WTC11 (cell line): ENCODE measurements at regions not wholly inside any gene's neighbourhood (a gene's known extent, or its start where the extent isn't known, plus 50 kb on each side); places are given as distances from the start of the nearest gene placed in this dataset.

Source experiments
- ATAC-seq: fragments of 200-7000 bp; cut with Tn5 transposase; 2 replicates; pipeline ENCODE4 v1.10.0; 2021; ENCODE audit warnings: mild to moderate bottlenecking, moderate library complexity
- CTCF ChIA-PET: fragments of 300-600 bp; sonication (Branson Sonifier 250); formaldehyde crosslinking; loops from one replicate; lab custom pipeline; 2021; ENCODE audit warnings: antibody characterized with exemption; lab: Charles Lee
- POLR2A ChIA-PET: fragments of 350-600 bp; sonication (Branson Sonifier 250); formaldehyde crosslinking; loops from one replicate; lab custom pipeline; 2021; ENCODE audit warnings: antibody characterized with exemption; lab: Charles Lee
- DNase-seq: peaks from one replicate; pipeline ENCODE4 v3.0.0; 2021; ENCODE audit warnings: low spot score
- H3K27ac Mint-ChIP-seq: 2 replicates; pipeline ENCODE4 v1.8.0; 2021; ENCODE audit warnings: mixed read lengths
- H3K27me3 Mint-ChIP-seq: 2 replicates; pipeline ENCODE4 v1.8.0; 2021; ENCODE audit warnings: low read depth, mild to moderate bottlenecking, moderate library complexity, mixed read lengths
- H3K36me3 Mint-ChIP-seq: 2 replicates; pipeline ENCODE4 v1.8.0; 2021; ENCODE audit warnings: mixed read lengths
- H3K4me1 Mint-ChIP-seq: 2 replicates; pipeline ENCODE4 v1.8.0; 2022; ENCODE audit warnings: mixed read lengths
- H3K4me3 Mint-ChIP-seq: 2 replicates; pipeline ENCODE4 v1.8.0; 2021; ENCODE audit warnings: mild to moderate bottlenecking, moderate library complexity, mixed read lengths
- H3K9me3 Mint-ChIP-seq: 2 replicates; pipeline ENCODE4 v1.8.0; 2021; ENCODE audit warnings: mixed read lengths
- FOXJ3 ChIP-seq: sonication (generic); formaldehyde crosslinking; IDR thresholded peaks from 2 replicates; pipeline ENCODE4 v1.9.0; 2021; ENCODE audit warnings: missing genetic modification reagents, mild to moderate bottlenecking, borderline replicate concordance
- JUN ChIP-seq: sonication (generic); formaldehyde crosslinking; IDR thresholded peaks from 2 replicates; pipeline ENCODE4 v1.8.0; 2023; ENCODE audit warnings: mild to moderate bottlenecking, missing genetic modification reagents
- KAT7 ChIP-seq: sonication (generic); formaldehyde crosslinking; IDR thresholded peaks from 2 replicates; pipeline ENCODE4 v1.8.1; 2023; ENCODE audit warnings: missing genetic modification reagents, mild to moderate bottlenecking, borderline replicate concordance
- MXD4 ChIP-seq: fragments of 250-450 bp; sonication (Bioruptor Pico); IDR thresholded peaks from 2 replicates; pipeline ENCODE4 v1.8.0; 2021; ENCODE audit warnings: mild to moderate bottlenecking, moderate library complexity, borderline replicate concordance
- NR3C1 ChIP-seq: sonication (generic); formaldehyde crosslinking; conservative IDR thresholded peaks from 2 replicates; pipeline ENCODE4 v1.8.1; 2023; ENCODE audit warnings: low read depth, mild to moderate bottlenecking, missing genetic modification reagents
- TEAD1 ChIP-seq: sonication (generic); formaldehyde crosslinking; IDR thresholded peaks from 2 replicates; pipeline ENCODE4 v1.8.0; 2022; ENCODE audit warnings: mild to moderate bottlenecking, missing genetic modification reagents
- ZNF416 ChIP-seq: fragments of 250-450 bp; sonication (Bioruptor Pico); IDR thresholded peaks from 2 replicates; pipeline ENCODE4 v1.9.0; 2021; ENCODE audit warnings: mild to moderate bottlenecking, inconsistent platforms
- ZNF423 ChIP-seq: fragments of 250-450 bp; sonication (Bioruptor Pico); IDR thresholded peaks from 2 replicates; pipeline ENCODE4 v2.1.2; 2022; ENCODE audit warnings: mild to moderate bottlenecking, moderate library complexity
- TF ChIP-seq, protein P1 (sequence below): sonication (generic); formaldehyde crosslinking; IDR thresholded peaks from 2 replicates; pipeline ENCODE4 v1.8.1; 2023; ENCODE audit warnings: mild to moderate bottlenecking, moderate library complexity, missing genetic modification reagents
- TF ChIP-seq, protein P2 (sequence below): sonication (generic); formaldehyde crosslinking; IDR thresholded peaks from 2 replicates; pipeline ENCODE4 v1.8.1; 2022; ENCODE audit warnings: mild to moderate bottlenecking, moderate library complexity, missing genetic modification reagents
- TF ChIP-seq, protein P3 (sequence below): sonication (generic); formaldehyde crosslinking; IDR thresholded peaks from 2 replicates; pipeline ENCODE4 v1.8.0; 2022; ENCODE audit warnings: mild to moderate bottlenecking, missing genetic modification reagents
- TF ChIP-seq, protein P4 (sequence below): sonication (generic); formaldehyde crosslinking; IDR thresholded peaks from 2 replicates; pipeline ENCODE4 v1.8.0; 2022; ENCODE audit warnings: mild to moderate bottlenecking, missing genetic modification reagents
- TF ChIP-seq, protein P5 (sequence below): sonication (generic); formaldehyde crosslinking; IDR thresholded peaks from 2 replicates; pipeline ENCODE4 v1.8.1; 2022; ENCODE audit warnings: missing genetic modification reagents, borderline replicate concordance
- TF ChIP-seq, protein P6 (sequence below): sonication (generic); formaldehyde crosslinking; IDR thresholded peaks from 2 replicates; pipeline ENCODE4 v1.8.0; 2022; ENCODE audit warnings: mild to moderate bottlenecking, missing genetic modification reagents
- TF ChIP-seq, protein P7 (sequence below): sonication (generic); formaldehyde crosslinking; IDR thresholded peaks from 2 replicates; pipeline ENCODE4 v1.8.1; 2023; ENCODE audit warnings: mild to moderate bottlenecking, missing genetic modification reagents, borderline replicate concordance
- TF ChIP-seq, protein P8 (sequence below): fragments of 250-450 bp; sonication (Bioruptor Pico); IDR thresholded peaks from 2 replicates; pipeline ENCODE4 v1.9.0; 2021; ENCODE audit warnings: mild to moderate bottlenecking
- TF ChIP-seq, protein P9 (sequence below): sonication (generic); formaldehyde crosslinking; IDR thresholded peaks from 2 replicates; pipeline ENCODE4 v1.8.1; 2022; ENCODE audit warnings: mild to moderate bottlenecking, missing genetic modification reagents, moderate library complexity, borderline replicate concordance

DNA sequence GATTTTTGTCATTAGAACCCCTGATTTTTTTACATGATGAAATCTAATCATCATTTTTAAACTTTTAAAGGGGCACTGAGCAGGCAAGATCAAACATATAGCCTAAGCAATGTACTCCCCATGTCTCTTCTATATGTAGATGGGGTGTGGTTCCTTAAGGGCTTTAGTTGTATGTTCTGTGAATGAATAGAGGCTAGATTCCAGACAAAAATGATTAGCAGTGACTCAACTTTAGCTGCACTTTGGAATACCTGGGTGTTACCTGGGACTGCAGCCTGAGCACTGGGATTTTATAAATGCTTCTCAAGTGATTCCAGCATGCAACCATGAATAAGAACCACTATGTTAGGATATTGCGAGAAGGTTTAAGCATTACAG, 256.7 kb upstream of the PLEKHG7 start:
- Mint-ChIP-seq H3K9me3 (peaks cover 27% of the 10 kb centered on the region), H3K4me3 (no peak overlapping the region), H3K4me1 (no peaks in the 10 kb centered on the region), H3K27me3 (no peaks in the 10 kb centered on the region), H3K36me3 (peaks cover 7% of the 10 kb centered on the region), H3K27ac (no peak overlapping the region)
- POLR2A ChIA-PET, result no interaction called here
- TF ChIP-seq, protein P1, sequence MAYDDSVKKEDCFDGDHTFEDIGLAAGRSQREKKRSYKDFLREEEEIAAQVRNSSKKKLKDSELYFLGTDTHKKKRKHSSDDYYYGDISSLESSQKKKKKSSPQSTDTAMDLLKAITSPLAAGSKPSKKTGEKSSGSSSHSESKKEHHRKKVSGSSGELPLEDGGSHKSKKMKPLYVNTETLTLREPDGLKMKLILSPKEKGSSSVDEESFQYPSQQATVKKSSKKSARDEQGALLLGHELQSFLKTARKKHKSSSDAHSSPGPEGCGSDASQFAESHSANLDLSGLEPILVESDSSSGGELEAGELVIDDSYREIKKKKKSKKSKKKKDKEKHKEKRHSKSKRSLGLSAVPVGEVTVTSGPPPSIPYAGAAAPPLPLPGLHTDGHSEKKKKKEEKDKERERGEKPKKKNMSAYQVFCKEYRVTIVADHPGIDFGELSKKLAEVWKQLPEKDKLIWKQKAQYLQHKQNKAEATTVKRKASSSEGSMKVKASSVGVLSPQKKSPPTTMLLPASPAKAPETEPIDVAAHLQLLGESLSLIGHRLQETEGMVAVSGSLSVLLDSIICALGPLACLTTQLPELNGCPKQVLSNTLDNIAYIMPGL (CRISPR knock-in tag), result no peak
- TF ChIP-seq FOXJ3 (CRISPR knock-in tag) (no peak), ZNF423 (no peak), JUN (CRISPR knock-in tag) (no peak), NR3C1 (CRISPR knock-in tag) (no peak), KAT7 (CRISPR knock-in tag) (no peak), MXD4 (CRISPR knock-in tag) (no peak), ZNF416 (no peak), TEAD1 (CRISPR knock-in tag) (no peak)
- TF ChIP-seq, protein P2, sequence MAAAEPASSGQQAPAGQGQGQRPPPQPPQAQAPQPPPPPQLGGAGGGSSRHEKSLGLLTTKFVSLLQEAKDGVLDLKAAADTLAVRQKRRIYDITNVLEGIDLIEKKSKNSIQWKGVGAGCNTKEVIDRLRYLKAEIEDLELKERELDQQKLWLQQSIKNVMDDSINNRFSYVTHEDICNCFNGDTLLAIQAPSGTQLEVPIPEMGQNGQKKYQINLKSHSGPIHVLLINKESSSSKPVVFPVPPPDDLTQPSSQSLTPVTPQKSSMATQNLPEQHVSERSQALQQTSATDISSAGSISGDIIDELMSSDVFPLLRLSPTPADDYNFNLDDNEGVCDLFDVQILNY (CRISPR knock-in tag), result no peak
- TF ChIP-seq, protein P3, sequence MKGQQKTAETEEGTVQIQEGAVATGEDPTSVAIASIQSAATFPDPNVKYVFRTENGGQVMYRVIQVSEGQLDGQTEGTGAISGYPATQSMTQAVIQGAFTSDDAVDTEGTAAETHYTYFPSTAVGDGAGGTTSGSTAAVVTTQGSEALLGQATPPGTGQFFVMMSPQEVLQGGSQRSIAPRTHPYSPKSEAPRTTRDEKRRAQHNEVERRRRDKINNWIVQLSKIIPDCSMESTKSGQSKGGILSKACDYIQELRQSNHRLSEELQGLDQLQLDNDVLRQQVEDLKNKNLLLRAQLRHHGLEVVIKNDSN (CRISPR knock-in tag), result no peak
- TF ChIP-seq, protein P4, sequence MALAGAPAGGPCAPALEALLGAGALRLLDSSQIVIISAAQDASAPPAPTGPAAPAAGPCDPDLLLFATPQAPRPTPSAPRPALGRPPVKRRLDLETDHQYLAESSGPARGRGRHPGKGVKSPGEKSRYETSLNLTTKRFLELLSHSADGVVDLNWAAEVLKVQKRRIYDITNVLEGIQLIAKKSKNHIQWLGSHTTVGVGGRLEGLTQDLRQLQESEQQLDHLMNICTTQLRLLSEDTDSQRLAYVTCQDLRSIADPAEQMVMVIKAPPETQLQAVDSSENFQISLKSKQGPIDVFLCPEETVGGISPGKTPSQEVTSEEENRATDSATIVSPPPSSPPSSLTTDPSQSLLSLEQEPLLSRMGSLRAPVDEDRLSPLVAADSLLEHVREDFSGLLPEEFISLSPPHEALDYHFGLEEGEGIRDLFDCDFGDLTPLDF (CRISPR knock-in tag), result no peak
- TF ChIP-seq, protein P5, sequence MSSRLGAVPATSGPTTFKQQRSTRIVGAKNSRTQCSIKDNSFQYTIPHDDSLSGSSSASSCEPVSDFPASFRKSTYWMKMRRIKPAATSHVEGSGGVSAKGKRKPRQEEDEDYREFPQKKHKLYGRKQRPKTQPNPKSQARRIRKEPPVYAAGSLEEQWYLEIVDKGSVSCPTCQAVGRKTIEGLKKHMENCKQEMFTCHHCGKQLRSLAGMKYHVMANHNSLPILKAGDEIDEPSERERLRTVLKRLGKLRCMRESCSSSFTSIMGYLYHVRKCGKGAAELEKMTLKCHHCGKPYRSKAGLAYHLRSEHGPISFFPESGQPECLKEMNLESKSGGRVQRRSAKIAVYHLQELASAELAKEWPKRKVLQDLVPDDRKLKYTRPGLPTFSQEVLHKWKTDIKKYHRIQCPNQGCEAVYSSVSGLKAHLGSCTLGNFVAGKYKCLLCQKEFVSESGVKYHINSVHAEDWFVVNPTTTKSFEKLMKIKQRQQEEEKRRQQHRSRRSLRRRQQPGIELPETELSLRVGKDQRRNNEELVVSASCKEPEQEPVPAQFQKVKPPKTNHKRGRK (CRISPR knock-in tag), result no peak
- TF ChIP-seq, protein P6, sequence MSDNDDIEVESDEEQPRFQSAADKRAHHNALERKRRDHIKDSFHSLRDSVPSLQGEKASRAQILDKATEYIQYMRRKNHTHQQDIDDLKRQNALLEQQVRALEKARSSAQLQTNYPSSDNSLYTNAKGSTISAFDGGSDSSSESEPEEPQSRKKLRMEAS, result no peak
- TF ChIP-seq, protein P7, sequence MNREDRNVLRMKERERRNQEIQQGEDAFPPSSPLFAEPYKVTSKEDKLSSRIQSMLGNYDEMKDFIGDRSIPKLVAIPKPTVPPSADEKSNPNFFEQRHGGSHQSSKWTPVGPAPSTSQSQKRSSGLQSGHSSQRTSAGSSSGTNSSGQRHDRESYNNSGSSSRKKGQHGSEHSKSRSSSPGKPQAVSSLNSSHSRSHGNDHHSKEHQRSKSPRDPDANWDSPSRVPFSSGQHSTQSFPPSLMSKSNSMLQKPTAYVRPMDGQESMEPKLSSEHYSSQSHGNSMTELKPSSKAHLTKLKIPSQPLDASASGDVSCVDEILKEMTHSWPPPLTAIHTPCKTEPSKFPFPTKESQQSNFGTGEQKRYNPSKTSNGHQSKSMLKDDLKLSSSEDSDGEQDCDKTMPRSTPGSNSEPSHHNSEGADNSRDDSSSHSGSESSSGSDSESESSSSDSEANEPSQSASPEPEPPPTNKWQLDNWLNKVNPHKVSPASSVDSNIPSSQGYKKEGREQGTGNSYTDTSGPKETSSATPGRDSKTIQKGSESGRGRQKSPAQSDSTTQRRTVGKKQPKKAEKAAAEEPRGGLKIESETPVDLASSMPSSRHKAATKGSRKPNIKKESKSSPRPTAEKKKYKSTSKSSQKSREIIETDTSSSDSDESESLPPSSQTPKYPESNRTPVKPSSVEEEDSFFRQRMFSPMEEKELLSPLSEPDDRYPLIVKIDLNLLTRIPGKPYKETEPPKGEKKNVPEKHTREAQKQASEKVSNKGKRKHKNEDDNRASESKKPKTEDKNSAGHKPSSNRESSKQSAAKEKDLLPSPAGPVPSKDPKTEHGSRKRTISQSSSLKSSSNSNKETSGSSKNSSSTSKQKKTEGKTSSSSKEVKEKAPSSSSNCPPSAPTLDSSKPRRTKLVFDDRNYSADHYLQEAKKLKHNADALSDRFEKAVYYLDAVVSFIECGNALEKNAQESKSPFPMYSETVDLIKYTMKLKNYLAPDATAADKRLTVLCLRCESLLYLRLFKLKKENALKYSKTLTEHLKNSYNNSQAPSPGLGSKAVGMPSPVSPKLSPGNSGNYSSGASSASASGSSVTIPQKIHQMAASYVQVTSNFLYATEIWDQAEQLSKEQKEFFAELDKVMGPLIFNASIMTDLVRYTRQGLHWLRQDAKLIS (CRISPR knock-in tag), result no peak
- TF ChIP-seq, protein P8, sequence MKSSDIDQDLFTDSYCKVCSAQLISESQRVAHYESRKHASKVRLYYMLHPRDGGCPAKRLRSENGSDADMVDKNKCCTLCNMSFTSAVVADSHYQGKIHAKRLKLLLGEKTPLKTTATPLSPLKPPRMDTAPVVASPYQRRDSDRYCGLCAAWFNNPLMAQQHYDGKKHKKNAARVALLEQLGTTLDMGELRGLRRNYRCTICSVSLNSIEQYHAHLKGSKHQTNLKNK (CRISPR knock-in tag), result no peak
- TF ChIP-seq, protein P9, sequence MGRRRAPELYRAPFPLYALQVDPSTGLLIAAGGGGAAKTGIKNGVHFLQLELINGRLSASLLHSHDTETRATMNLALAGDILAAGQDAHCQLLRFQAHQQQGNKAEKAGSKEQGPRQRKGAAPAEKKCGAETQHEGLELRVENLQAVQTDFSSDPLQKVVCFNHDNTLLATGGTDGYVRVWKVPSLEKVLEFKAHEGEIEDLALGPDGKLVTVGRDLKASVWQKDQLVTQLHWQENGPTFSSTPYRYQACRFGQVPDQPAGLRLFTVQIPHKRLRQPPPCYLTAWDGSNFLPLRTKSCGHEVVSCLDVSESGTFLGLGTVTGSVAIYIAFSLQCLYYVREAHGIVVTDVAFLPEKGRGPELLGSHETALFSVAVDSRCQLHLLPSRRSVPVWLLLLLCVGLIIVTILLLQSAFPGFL (CRISPR knock-in tag), result no peak
- CTCF ChIA-PET, result no interaction called here
- ATAC-seq (no peak), DNase-seq (no peak)
